Astrocyte of the hippocampus (primary cell): ENCODE measurements at regions not wholly inside any gene's neighbourhood (a gene's known extent, or its start where the extent isn't known, plus 50 kb on each side); places are given as distances from the start of the nearest gene placed in this dataset.

Source experiments
- DNase-seq: peaks from one replicate; pipeline ENCODE4 v3.0.0; 2011; ENCODE audit warnings: low read depth, low spot score

DNA sequence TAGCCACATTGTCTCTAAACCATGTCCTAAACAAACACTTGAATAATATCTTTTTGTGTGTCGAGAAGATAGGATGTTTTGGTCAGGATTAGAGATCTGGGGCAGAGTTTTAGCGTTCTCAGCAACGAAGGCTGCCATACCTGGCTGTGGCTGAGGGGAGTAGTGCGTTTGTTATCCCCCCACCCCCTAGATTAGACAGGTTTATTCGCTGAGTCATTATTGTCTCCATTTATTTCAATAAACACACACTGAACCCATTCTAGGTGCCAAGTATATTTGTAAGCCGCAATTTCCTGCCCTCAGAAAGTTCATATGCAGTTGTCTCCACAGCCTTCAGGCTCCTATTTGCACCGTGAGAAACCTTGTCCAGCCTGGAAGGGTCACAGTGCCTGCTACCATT lies 1684.8 kb upstream of the TENM3 start:
- no peak for DNase-seq

DNA sequence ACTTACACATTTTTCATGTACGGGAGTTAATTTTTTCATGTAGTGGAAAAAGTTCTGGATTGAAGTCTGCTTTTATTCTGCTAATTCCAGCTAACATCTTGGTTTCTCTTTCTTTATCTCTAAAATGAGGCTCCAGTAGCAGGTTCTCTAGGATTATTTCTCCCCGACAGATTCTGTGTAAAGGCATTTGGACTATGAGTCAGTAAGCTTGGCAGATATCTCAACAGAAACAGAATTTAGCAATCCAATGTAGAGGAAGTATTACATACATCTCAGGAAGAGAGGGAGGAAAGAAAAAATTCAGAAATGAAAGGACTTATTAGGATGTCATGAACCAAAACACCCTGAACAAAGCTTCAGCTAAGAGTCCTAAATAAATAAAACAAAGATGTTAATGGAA lies 1682.3 kb upstream of the TENM3 start:
- DNase-seq: peak; percentile 64

DNA sequence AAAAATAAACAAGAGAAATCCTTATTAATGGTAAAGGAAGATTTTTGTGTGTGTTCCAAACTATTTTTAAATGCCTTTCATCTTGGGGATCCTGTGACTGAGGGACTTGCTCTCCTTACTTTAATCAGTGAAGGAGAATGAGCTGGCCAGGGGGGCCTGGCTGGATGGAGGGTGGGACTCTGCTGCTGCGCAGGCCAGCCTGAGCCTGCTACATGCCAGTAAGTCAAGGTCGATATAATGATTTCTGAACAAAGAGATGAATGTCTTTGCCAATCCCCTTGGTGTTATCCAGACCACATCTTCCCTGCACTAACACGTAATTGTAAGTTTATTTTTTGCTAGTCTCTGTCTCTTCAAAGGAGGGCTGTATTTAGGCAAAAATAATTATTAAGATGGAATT lies 1679.2 kb upstream of the TENM3 start:
- DNase-seq: peak; percentile 17

DNA sequence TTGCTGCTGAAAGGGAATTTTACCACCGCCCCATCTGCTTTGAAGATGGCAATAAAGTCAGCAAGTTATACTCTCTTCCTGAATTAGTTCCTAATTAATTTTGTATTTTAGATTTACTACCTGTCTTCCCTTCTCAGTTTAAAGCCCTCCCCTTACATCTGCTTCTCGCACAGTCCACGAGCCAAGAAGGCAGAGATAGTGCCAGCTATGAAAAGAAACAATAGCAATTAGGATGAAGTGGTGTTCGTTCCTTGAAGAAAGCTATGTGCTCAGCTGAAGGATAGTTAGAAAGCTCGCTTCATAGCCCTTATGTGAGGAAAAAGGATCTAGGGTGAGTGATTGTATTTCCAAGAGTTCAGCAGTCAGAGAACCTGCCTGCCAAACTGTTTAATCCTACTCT lies 1678.8 kb upstream of the TENM3 start:
- DNase-seq: no peak

DNA sequence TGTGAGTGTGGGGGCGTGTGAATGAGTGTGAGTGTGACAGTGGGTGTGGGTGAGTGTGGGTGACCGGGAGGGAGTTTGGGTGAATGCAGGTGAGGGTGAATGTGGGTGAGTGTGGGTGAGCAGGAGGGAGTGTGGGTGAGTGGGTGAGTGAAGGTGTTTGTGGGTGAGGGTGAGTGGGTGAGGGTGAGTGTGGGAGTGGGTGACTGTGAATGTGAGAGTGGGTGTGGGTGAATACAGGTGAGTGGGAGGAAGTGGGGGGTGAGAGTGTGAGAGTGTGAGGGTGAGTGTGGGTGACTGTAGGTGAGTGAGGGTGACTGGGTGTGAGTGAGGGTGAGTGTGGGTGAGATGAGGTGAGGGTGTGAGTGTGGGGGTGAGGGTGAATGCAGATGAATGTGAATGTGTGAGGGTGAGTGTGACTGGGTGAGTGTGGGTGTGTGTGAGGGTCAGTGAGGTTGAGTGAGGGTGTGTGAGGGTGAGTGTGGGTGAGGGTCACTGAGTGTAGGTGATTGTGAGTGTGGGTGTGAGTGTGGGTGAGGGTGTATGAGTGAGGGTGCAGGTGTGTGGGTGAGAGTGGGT lies 1677.3 kb upstream of the TENM3 start:
- no peak for DNase-seq

DNA sequence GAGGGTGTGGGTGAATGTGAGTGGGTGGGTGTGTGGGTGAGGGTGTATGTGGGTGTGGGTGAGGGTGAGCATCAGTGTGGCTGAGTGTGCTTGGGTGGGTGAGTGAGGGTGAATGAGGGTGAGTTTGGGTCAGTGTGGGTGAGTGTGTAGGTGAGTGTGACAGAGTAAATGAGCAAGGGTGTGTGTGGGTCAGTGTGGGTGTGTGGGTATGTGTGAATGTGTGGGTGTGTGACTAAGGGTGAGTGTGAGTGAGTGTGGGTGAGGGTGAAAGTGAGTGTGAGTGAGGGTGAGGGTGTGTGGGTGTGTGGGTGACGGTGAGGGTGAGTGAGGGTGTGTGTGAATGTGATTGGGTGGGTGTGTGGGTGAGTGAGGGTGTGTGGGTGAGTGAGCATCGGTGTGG lies 1676.7 kb upstream of the TENM3 start:
- DNase-seq: no peak

DNA sequence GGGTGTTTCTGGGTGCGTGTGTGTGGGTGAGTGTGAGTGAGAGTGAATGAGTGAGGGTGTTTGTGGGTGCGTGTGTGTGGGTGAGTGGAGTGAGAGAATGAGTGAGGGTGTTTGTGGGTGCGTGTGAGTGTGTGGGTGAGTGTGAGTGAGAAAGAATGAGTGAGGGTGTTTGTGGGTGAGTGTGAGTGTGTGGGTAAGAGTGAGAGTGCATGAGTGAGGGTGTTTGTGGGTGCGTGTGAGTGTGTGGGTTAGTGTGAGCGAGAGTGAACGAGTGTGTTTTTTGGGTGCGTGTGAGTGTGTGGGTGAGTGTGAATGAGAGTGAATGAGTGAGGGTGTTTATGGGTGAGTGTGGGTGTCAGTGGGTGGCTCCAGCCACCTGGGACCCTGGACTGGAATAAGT lies 1676.1 kb upstream of the TENM3 start:
- DNase-seq: no peak

DNA sequence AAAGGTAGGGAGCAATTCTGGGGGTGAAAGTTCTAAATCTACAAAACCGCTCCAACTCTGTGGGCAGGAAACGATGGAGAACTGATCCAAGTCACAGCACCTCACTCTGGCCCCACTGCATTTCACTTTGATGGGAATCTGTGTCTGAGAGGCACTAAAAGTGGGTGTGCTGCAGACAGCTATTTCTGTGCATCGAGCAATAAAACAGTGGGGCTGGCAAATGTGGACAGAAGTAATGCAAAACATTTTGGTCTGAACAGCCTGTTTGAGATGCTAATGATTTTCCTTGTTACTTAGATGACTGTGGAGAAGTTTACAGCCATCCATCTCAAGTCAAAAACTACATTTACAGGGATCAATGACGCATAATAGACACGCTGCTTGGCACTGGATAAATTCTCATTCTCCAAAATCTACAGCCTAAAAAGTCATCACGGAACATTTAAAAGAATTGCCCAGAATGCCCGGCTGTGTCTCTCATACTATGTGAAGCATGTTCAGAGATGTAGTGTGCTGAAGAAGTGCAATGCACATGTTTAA lies 1671.6 kb upstream of the TENM3 start:
- DNase-seq: no peak

DNA sequence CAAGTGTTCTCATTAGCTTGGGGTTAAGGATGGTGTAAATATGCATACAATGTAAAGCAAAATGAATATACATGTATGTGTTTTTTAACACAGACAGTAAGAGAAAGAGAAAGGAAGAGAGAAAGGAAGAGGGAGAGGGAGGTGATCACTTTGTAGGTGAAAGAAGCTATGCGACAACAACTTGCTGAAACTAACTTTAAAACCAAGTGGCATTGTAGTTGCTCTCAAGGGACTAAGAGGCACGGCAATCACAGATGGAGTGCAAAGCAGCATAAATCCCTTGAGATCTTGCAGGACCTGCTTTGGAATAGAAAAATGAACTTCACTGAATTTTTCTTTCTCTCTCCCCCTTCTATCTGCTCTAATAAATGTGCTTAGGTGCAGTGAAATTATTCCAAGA lies 1665.0 kb upstream of the TENM3 start:
- DNase-seq: no peak

DNA sequence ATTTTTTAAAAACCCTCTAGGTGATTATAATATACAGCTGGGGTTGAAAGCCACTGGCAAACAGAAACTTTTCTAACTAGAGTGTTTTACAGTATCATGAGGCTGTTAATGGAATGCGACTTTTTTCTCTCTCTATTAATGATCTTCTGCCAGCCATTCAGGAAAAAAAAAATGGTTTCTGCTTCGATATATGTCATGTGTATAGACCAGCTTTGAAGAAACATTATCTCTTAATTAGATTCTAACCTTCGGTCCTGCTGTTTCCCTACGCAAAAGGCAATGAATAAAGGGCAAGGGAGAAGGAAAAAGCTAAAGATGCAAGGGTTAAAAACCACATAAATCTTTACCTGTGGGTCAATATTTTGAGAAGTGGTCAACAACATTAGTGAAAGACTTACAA lies 1662.1 kb upstream of the TENM3 start:
- DNase-seq: no peak

DNA sequence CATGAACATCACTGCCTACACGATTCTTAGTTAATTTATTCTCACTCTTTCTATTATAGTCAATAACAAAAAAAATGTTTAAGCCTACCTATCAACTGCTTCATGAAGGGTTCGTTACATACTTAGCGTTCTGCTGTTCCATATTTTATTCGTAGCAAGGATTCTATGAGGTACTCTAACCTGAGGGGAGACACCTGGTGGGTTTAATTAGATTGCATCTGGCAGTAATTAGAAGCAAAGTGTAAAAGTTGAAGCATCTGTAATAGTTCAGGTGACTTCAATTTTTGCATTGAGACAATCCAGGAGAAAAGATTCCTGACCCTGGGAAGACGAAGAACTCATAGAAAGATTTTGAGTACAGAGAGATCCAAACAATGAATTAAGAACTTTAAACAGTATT lies 1655.8 kb upstream of the TENM3 start:
- DNase-seq: no peak

DNA sequence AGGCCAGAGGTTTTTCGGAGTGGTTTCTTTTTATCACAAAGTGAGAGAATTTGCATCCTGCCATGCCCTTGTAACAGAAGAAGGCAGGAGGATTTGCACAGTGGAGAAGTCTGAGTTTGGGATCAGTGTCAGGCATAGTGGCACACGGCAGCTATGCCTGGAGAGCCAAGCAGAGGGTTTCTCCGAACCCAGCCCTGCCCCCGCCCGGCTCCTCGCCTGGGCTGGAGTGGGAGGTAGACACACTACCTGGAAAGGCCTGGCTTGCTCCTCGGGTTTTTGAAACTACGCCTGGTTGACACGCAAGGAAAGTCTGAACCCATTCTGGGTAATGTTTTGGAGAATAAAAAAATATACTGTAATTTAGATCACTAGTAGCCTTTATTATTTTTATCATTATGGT lies 1653.6 kb upstream of the TENM3 start:
- no peak for DNase-seq

DNA sequence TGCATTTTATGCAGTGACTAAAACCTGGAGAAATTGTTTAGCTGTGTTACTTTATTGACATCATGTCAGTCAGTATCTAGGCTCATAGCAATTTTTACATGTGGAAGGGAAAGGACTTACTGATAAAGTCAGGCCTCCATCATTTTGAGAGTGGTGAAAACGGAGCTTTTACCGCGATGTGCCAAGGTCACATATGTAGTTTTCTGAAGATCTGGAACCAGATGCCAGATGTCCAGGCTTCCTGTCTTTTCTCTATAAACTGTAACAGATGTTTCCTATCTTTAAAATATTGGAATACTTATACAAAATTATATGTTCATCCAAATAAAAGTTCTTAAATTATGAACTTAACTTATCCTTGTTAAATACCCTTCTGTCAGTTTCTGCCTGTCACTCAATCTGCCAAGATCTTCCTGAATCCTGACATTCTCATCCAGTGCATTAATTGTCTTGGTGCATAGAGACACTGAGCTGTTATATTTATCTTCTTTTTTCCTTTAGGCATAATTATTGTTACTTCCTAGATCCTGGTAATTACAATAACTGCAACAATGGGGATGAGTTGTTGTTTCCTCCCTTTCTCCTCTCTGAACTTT lies 1646.2 kb upstream of the TENM3 start:
- no peak for DNase-seq

DNA sequence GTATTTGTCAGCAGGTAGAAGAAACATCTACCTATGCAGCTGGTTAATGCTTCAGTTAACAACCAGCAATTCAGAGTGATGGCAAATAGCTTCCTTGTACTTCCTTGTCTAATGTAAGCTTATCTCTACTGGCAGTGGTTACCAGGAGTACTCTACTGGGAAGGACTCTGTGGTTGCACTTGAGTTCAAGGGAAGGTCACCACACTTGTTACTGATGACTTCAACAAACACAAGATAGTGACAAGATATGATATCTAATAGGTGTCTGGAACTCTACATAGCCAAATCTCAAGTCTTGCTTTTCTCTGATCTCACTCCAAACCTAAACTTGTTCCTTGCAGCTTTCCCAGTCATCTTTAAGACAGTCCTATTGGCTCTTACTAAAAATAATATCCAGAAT lies 1644.9 kb upstream of the TENM3 start:
- peak; percentile 13 for DNase-seq

DNA sequence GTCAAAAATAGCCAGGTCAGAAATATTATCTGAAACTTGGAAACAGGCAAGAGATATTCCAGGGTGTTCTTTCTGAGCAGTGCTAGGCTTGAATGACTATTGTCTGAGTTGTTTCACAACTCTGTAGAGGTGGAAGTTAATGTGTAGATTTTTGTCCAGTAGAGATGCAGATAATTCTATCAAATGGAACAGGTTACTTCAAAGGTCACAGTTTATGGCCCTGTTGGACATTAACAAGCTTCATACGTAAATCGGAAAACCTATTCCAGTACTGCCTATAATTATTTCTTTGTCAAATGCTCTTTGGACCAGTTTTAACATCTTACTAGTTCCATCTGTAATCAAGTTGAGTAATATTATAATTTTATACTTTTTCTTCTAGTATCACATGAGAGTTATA lies 1639.4 kb upstream of the TENM3 start:
- no peak for DNase-seq

DNA sequence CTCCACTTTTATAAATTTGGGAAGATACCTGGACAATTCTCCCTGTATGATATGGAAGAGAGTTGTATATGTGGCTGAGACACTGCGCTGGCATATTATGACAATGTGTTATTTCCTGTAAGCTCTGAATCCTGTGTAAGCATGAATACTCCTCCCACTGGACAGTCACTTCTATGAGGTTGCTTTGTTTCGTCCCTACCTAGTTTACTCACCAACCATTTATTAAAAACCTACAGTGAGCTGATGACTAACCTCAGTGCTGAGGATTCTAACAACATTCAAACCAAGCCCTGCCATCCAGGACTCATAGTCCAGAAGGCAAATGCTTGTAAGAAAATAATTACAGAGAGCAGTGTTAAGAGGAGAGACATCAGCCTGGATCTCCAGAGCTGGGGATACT lies 1632.9 kb upstream of the TENM3 start:
- peak; percentile 44 for DNase-seq

DNA sequence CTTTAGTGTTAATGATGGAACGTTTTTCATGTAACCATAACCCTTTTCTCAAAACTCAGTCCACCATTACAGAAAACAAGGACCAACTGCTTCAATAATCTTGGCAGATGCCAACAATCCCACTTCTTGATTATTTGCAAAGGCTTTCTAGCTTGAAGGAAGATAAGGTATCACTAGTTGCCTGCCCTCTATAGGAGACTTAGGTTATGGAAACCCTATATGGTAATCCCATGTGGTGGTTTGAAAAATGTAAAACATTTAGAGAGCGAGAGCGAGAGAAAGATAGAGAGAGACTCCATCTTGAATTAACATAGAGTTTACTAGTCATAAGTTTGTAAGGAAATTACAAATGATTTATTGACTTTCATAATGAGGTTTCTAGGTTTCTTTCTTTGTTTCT lies 1627.5 kb upstream of the TENM3 start:
- no peak for DNase-seq

DNA sequence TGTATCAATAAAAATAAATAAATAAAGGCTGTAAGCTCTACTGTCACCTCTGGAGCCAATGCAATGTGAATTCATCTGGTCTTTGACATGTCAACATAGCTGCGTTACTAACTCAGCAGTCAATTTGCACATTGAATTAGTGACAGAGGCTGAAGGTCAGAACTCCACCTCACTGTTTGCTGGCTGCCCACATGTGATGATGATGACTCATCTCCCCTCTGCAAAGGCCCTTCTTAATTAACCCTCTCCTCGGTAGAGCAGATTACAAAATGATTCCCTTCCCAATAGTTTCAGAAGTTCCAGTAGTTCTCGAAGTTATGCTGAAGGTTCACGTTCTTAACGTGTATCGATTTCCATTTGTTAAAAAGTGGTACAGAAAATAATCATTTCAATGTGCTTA lies 1626.0 kb upstream of the TENM3 start:
- DNase-seq: peak; percentile 35

DNA sequence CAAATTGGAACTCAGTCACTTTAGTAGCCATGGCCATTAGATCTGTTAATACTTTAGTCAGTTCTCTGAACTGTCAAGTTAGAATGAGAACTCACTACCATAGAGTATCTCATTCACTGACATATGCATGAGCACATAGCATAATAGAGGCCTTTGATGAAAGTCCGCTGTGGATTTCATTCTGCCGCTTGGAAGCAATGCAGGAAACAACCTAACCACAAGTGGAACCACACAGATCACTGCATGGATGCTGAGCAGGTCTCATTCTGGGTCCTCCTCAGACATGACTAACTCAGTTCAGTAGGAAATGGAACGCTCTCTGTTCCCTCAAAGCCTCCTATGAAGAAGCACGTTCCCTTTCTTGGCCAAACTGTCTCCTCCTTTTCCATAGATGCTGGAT lies 1624.8 kb upstream of the TENM3 start:
- peak; percentile 76 for DNase-seq

DNA sequence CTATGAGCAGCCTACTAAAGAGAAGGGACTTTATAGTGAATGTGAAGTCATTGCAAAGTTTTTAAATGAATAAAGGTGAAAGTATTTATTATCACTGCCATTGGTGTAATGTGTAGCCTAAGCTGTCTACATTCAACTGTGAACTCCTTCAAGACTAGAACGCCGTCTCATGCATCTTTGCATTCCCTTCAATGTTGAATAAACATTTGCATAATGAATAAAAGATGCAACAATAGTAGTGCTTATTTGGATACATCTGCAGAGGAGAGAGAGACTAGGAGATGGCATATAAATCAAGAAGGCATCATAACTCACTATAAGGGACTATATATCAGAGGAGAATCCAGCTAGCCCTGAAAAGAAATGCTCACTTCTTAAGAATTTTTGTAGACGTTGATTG lies 1623.8 kb upstream of the TENM3 start:
- no peak for DNase-seq

DNA sequence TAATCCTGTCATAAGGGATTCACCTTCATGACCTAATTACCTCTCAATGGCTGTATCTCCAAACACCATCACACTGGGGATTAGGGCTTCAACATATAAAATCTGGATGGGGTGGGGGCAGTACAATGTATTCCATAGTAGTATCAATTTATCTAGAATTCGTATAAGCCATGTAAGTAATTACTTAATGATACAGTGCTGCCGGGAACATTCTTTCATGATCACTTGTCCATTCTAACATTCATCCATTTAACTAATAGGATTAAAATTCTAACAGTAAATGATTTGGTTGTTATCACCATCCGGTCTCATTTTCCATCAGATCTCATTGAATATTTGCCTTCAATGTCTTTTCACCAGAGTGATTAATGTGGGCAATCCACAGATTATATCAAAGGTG lies 1620.9 kb upstream of the TENM3 start:
- DNase-seq: no peak

DNA sequence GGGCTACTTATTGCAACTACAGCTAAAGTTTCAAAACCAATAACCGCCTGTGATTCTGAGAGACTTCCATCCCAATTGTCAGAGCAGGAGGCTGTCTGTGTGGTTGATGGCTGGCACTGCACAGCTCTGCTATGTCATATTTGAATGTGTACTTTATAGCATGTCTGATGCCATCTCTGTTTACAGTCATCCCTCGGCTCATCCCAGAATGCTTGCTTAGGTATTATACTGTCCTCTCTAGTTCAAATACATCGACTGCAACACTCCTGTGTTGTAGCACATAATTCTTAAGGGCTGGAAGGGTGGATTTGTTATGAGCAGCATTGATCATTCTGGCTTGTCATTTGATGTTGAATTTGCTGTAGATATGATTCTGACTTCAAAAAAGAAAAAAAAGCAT lies 1617.5 kb upstream of the TENM3 start:
- DNase-seq: no peak

DNA sequence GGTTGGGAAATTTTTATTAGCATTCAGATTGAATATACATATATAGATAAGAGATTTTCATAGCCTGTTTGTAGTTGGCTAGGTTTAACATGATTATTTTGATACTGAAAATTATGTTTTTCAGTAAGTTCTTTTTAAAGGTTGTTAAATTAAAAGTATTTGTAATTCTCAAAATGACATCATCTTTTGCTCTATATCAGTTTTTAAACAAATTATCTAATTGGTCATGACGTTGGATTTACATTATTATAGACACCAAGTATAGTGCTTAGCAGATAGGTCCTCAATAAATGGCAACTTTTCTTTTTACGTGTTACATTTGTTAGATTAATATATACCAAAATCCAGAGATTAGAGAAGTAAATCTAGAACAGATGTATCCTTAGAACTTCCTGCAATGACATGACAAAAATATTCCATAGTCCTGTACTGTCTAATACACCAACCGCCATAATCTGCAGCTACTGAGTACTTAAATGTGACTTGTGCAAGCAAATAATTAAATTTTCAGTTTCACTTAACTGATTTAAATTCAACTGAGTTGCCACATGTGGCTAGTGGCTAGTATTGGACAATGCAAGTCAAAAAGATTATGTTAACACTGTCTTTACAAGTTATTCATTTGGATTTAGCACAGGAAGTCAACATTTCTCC lies 1613.1 kb upstream of the TENM3 start:
- no peak for DNase-seq
